ENCODE measurements at regions not wholly inside any gene's neighbourhood (a gene's known extent, or its start where the extent isn't known, plus 50 kb on each side); places are given as distances from the start of the nearest gene placed in this dataset.
"Not testable (repeated sequence)": the region's sequence is repeated elsewhere in the genome, so short reads cannot be mapped to it uniquely, and the experiment has no call there.

DNA sequence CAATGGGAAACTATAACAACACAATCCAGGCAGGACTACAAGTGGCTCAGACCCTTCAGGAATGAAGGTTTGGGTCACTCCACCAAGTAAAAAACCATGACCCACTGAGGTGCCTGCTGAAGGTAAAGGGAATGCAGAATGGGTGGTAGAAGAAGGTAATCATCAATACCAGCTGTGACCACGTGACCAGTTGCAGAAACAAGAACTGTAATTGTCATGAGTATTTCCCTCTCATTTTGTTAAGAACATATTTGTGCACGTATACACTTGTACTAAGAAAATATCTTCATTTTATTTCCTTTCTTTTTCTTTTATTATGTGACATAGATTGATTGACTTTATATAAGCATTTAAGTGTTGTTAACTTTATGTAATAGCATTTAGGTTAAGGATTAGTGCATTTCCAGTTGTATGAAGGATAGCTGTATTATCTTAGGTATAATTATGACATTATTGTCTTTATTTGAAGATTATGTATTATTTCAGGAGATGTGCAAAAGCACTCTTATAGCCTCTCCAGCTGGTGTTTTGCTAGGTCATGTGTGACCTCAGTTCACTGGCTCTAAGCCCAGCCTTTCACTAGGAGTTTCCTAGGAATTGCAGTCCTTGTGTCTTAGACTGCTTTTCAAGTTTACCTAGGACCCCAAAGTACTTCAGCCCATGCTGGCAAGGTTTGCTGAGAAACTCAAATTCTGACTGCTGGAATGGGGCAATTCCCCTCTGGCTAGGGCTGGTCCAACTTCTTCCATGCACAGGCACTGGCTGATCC lies 125.7 kb upstream of the DPP10 start:
- H3K4me3 ChIP-seq (ENCODE audit: extremely low read depth, insufficient read depth, low read length, poor library complexity, severe bottlenecking): no peak overlapping the region
- no peaks in the 10 kb centered on the region for H3K4me1 ChIP-seq (ENCODE audit: control insufficient read depth, insufficient read depth, low read length, poor library complexity, severe bottlenecking)
- no peak overlapping the region for H3K27ac ChIP-seq (ENCODE audit: low read depth, low read length, severe bottlenecking)
- no peaks in the 10 kb centered on the region for H3K9me3 ChIP-seq (ENCODE audit: control insufficient read depth, low read length)
- H3K36me3 ChIP-seq (ENCODE audit: control insufficient read depth, insufficient read depth, low read length): no peaks in the 10 kb centered on the region
- WGBS, 2 experiments (ENCODE audit: insufficient coverage in 2 of 2): no CpG with 5 or more reads among the region's 2 CpGs

DNA sequence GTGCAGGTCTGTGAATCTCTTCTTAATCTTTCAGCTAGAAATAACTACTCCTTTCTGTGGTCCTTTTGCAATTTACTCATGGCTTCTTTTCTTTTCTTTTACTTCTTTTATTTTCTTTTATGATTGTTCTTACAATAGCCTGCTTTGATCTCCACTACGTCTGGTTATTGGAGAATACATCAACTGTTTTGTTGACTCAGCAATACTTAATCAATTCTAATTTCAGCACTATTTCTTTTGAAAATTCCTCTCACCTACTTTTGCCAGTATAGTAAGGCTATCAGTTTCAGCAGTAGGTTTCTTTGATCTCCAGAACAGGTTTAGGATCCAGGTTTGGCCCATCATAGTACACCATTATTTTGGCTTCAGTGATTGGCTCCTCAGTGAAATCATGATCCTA lies 111.8 kb upstream of the DPP10 start:
- Histone ChIP-seq H3K36me3 (ENCODE audit: control insufficient read depth, insufficient read depth, low read length) (no peaks in the 10 kb centered on the region), H3K27ac (ENCODE audit: low read depth, low read length, severe bottlenecking) (no peak overlapping the region), H3K9me3 (ENCODE audit: control insufficient read depth, low read length) (no peaks in the 10 kb centered on the region), H3K4me1 (ENCODE audit: control insufficient read depth, insufficient read depth, low read length, poor library complexity, severe bottlenecking) (no peaks in the 10 kb centered on the region), H3K4me3 (ENCODE audit: extremely low read depth, insufficient read depth, low read length, poor library complexity, severe bottlenecking) (no peak overlapping the region)
- WGBS, 2 experiments (ENCODE audit: insufficient coverage in 2 of 2): 100% methylated on average over 1 of the region's 1 CpG; no CpG with 5 or more reads in 1 of the 2 experiments

DNA sequence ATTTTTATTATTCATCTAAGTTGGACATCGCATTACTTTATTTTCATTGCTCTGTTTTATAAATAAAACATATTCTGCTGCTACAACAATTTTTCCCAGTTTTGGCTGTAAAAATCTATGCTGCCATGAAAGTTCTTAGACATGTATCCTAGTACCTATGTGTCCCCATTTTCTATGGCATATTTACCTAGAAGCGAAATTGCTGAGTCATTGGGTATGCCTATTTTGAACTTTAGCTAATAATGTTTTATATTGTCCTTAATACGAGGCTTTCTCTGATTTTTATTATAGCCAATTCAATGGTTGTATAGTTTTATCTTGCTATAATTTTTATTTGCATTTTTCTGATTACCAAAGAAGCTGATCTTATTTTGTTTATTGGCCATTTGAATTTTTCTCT lies 110.5 kb upstream of the DPP10 start:
- Histone ChIP-seq H3K9me3 (ENCODE audit: control insufficient read depth, low read length) (no peaks in the 10 kb centered on the region), H3K27ac (ENCODE audit: low read depth, low read length, severe bottlenecking) (no peak overlapping the region), H3K4me1 (ENCODE audit: control insufficient read depth, insufficient read depth, low read length, poor library complexity, severe bottlenecking) (no peaks in the 10 kb centered on the region), H3K4me3 (ENCODE audit: extremely low read depth, insufficient read depth, low read length, poor library complexity, severe bottlenecking) (no peak overlapping the region), H3K36me3 (ENCODE audit: control insufficient read depth, insufficient read depth, low read length) (no peaks in the 10 kb centered on the region)
- no CpG with 5 or more reads among the region's 3 CpGs for WGBS, 2 experiments (ENCODE audit: insufficient coverage in 2 of 2)

DNA sequence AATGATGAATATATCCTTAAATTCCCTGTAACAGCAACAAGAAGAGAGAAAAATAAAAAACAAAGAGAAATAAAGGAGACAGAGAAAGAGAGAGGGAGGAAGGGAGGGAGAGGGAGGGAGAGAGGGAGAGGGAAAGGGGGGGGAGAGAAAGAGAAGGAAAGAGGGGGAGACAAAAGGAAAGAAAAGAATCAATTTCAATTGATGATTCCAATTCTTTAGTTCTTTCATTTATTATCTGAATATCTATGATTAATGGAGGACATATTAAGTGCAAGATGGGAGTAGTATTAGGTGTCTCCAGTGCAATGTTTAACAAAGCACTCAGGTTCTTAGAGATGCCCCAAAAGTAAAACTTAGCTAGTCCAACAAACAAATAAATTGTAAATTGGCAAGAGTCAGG lies 97.2 kb upstream of the DPP10 start:
- no peaks in the 10 kb centered on the region for H3K4me1 ChIP-seq (ENCODE audit: control insufficient read depth, insufficient read depth, low read length, poor library complexity, severe bottlenecking)
- H3K9me3 ChIP-seq (ENCODE audit: control insufficient read depth, low read length): no peaks in the 10 kb centered on the region
- H3K4me3 ChIP-seq (ENCODE audit: extremely low read depth, insufficient read depth, low read length, poor library complexity, severe bottlenecking): no peak overlapping the region
- H3K27ac ChIP-seq (ENCODE audit: low read depth, low read length, severe bottlenecking): no peak overlapping the region
- no peaks in the 10 kb centered on the region for H3K36me3 ChIP-seq (ENCODE audit: control insufficient read depth, insufficient read depth, low read length)

DNA sequence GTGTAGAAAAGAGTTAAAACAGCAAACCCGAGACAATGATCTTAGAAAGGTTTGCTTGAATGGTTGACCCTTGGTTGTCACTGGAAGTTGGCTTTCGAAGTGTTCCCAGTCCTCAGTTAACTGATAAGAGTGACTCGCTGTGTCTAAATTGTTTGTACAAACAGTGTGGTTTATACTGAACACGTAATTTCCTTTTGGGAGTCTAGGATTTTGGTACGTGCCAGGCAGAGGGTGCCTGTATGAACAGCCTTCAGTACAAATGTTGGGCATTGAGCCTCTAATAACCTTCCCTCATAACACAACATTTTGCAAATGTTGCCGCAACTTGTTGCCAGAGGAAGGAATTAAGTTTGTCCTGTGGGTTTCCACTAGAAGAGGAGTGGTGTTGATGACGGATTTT lies 95.8 kb upstream of the DPP10 start:
- H3K4me3 ChIP-seq (ENCODE audit: extremely low read depth, insufficient read depth, low read length, poor library complexity, severe bottlenecking): no peak overlapping the region
- no peaks in the 10 kb centered on the region for H3K9me3 ChIP-seq (ENCODE audit: control insufficient read depth, low read length)
- no peaks in the 10 kb centered on the region for H3K36me3 ChIP-seq (ENCODE audit: control insufficient read depth, insufficient read depth, low read length)
- H3K4me1 ChIP-seq (ENCODE audit: control insufficient read depth, insufficient read depth, low read length, poor library complexity, severe bottlenecking): no peaks in the 10 kb centered on the region
- no peak overlapping the region for H3K27ac ChIP-seq (ENCODE audit: low read depth, low read length, severe bottlenecking)
- 88 to 97% methylated on average over 3 to 4 of the region's 7 CpGs for WGBS, 2 experiments (ENCODE audit: insufficient coverage in 2 of 2)

DNA sequence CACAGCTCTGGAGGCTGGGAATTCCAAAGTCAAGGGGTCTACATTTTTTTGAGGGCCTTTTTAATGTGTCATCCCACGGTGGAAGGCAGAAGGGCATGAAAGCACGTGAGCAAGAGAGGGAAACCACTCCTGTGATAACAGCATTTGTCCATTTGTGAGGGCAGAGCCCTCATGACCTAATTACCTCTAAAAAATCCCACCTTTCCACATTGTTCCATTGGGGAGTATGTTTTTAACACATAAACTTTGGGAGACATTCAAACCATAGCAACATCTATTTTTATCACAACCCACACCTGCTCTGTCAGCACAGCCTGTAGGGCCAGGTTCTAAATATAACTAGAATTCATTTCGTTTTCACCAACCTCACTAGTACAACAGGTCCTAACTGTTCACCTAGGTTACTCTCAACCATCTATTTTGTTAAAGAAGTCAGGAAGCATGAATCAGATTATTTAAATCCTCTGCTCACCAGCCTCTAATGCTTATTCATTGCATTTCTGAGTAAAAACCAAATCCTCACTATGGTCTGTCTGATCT lies 92.2 kb upstream of the DPP10 start:
- Histone ChIP-seq H3K27ac (ENCODE audit: low read depth, low read length, severe bottlenecking) (no peak overlapping the region), H3K4me3 (ENCODE audit: extremely low read depth, insufficient read depth, low read length, poor library complexity, severe bottlenecking) (no peak overlapping the region), H3K4me1 (ENCODE audit: control insufficient read depth, insufficient read depth, low read length, poor library complexity, severe bottlenecking) (no peaks in the 10 kb centered on the region), H3K9me3 (ENCODE audit: control insufficient read depth, low read length) (no peaks in the 10 kb centered on the region), H3K36me3 (ENCODE audit: control insufficient read depth, insufficient read depth, low read length) (no peaks in the 10 kb centered on the region)
- WGBS, 2 experiments (ENCODE audit: insufficient coverage in 2 of 2): 100% methylated on average over 1 of the region's 3 CpGs; no CpG with 5 or more reads in 1 of the 2 experiments

DNA sequence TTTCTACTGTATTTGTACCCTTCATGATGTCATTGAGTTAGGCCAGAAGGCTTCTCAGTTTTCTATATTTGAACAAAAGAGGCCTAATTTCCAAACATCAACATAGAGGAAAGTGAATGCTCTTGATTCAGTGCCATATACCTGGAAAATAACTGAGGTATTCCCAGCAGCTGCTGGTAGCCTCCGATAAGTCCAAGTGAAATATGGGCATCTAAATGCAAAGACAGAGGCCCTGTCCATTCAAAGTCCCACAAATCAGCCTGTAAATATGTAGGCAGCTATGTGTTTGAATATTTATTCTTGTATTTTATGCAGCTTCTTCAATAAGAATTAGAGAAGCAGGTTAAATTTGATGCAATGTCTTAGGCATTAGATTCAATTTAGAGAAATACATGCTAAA lies 89.5 kb upstream of the DPP10 start:
- Histone ChIP-seq H3K36me3 (ENCODE audit: control insufficient read depth, insufficient read depth, low read length) (no peaks in the 10 kb centered on the region), H3K9me3 (ENCODE audit: control insufficient read depth, low read length) (no peaks in the 10 kb centered on the region), H3K4me3 (ENCODE audit: extremely low read depth, insufficient read depth, low read length, poor library complexity, severe bottlenecking) (no peak overlapping the region), H3K27ac (ENCODE audit: low read depth, low read length, severe bottlenecking) (no peak overlapping the region), H3K4me1 (ENCODE audit: control insufficient read depth, insufficient read depth, low read length, poor library complexity, severe bottlenecking) (no peaks in the 10 kb centered on the region)
- 88 to 100% methylated on average over 1 of the region's 1 CpG for whole genome bisulfite sequencing, 2 experiments (ENCODE audit: insufficient coverage in 2 of 2)

DNA sequence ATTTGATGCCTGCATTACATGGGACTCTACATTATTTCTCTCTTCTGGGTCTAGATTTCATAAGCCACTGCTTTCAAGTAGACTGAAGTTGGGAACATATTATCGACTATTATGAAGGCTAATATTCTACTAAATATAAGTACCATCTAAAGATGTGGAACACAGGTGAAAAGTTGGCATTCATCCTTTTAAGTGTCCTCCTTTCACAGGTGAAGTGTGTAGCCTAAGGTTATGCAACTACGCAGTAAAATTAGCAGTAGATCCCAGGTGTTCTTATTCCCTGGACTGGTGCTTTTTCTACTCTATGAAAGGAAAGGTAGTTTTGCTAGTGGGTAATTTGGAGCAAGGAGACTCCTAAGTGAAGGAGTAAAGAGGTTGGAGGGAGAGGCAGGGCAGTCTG lies 88.2 kb upstream of the DPP10 start:
- Histone ChIP-seq H3K4me1 (ENCODE audit: control insufficient read depth, insufficient read depth, low read length, poor library complexity, severe bottlenecking) (no peaks in the 10 kb centered on the region), H3K36me3 (ENCODE audit: control insufficient read depth, insufficient read depth, low read length) (no peaks in the 10 kb centered on the region), H3K4me3 (ENCODE audit: extremely low read depth, insufficient read depth, low read length, poor library complexity, severe bottlenecking) (no peak overlapping the region), H3K9me3 (ENCODE audit: control insufficient read depth, low read length) (no peaks in the 10 kb centered on the region), H3K27ac (ENCODE audit: low read depth, low read length, severe bottlenecking) (no peak overlapping the region)
- WGBS, 2 experiments (ENCODE audit: insufficient coverage in 2 of 2): 83 to 89% methylated on average over 1 of the region's 2 CpGs

DNA sequence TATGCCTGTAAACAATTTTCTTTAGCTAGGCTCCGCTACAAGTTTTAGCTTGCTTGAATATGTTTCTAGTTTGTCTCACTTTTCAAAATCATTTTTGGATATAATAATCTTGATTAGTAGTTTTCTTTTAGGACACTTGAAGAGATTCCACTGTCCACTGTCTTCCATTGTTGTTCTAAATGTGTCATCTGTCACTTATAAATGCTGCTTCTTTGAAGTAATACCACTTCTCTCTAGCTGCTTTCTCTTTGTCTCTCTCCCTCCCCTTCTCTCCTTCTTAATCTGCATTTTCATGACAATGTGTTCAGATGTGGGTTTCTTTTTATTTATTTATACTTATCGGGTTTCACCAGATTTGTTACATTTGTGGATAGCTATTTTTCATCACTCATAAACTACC lies 73.7 kb upstream of the DPP10 start:
- 100% methylated on average over 1 of the region's 2 CpGs; no CpG with 5 or more reads in 1 of the 2 experiments for whole genome bisulfite sequencing, 2 experiments (ENCODE audit: insufficient coverage in 2 of 2)
- peaks cover 7% of the 10 kb centered on the region for H3K9me3 ChIP-seq (ENCODE audit: control insufficient read depth, low read length)
- H3K27ac ChIP-seq (ENCODE audit: low read depth, low read length, severe bottlenecking): no peak overlapping the region
- H3K4me1 ChIP-seq (ENCODE audit: control insufficient read depth, insufficient read depth, low read length, poor library complexity, severe bottlenecking): no peaks in the 10 kb centered on the region
- no peak overlapping the region for H3K4me3 ChIP-seq (ENCODE audit: extremely low read depth, insufficient read depth, low read length, poor library complexity, severe bottlenecking)
- no peaks in the 10 kb centered on the region for H3K36me3 ChIP-seq (ENCODE audit: control insufficient read depth, insufficient read depth, low read length)

DNA sequence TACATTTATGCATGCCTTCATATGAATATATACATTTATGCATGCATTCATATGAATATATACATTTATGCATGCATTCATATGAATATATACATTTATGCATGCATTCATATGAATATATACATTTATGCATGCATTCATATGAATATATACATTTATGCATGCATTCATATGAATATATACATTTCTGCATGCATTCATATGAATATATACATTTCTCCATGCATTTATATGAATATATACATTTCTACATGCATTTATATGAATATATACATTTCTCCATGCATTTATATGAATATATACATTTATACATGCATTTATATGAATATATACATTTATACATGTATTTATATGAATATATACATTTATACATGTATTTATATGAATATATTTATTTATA lies 70.7 kb upstream of the DPP10 start:
- not testable (repeated sequence) for H3K27ac ChIP-seq (ENCODE audit: low read depth, low read length, severe bottlenecking); H3K9me3 ChIP-seq (ENCODE audit: control insufficient read depth, low read length); H3K36me3 ChIP-seq (ENCODE audit: control insufficient read depth, insufficient read depth, low read length); H3K4me3 ChIP-seq (ENCODE audit: extremely low read depth, insufficient read depth, low read length, poor library complexity, severe bottlenecking); H3K4me1 ChIP-seq (ENCODE audit: control insufficient read depth, insufficient read depth, low read length, poor library complexity, severe bottlenecking)

DNA sequence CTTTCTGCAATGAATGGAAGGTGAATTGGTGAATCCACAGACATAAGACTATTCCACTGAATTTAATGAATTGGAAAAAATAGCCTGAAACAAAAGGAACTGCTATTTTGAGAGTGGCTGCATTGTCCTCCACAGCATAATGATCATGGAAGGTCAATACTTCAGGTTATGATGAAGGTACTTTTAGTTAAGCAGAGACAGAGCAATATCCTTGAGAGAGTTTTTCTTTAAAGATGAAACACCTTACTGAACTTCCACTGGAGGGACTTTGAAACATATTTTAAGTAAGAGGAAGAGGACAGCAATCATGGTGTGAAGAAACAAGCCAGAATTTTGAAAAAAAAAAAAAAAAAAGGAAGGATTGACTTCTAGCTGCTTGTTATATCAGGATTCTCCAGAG lies 68.8 kb upstream of the DPP10 start:
- H3K9me3 ChIP-seq (ENCODE audit: control insufficient read depth, low read length): no peaks in the 10 kb centered on the region
- H3K4me3 ChIP-seq (ENCODE audit: extremely low read depth, insufficient read depth, low read length, poor library complexity, severe bottlenecking): no peak overlapping the region
- H3K4me1 ChIP-seq (ENCODE audit: control insufficient read depth, insufficient read depth, low read length, poor library complexity, severe bottlenecking): no peaks in the 10 kb centered on the region
- H3K36me3 ChIP-seq (ENCODE audit: control insufficient read depth, insufficient read depth, low read length): no peaks in the 10 kb centered on the region
- no peak overlapping the region for H3K27ac ChIP-seq (ENCODE audit: low read depth, low read length, severe bottlenecking)
